ENCODE measurements at regions not wholly inside any gene's neighbourhood (a gene's known extent, or its start where the extent isn't known, plus 50 kb on each side); places are given as distances from the start of the nearest gene placed in this dataset.

DNA sequence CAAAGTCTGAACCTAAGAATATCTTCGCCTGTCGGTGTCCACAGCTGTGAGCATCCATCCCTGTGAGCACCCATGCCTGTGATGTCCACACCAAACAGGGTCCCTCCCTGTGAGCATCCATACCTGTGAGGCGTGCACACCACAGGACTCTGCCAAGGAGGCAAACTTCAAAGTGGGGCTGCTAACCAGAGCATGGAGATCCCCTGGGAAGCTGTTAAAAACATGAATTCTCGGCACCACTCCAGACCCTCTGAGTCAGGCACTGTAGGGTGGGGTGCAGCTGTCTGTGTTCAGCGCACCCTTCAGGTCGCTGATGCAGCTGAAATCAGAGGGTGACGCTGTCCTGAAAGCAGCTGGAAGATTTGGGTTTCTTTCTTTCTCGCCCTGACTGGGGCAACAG, 85.4 kb upstream of the NXT1 start:
- no peak overlapping the region for H3K4me3 ChIP-seq (ENCODE audit: low read length)
- H3K27ac ChIP-seq (ENCODE audit: low read depth, low read length) = no peak overlapping the region
- H3K27me3 ChIP-seq (ENCODE audit: insufficient read depth, low read length) = no peaks in the 10 kb centered on the region
- no peaks in the 10 kb centered on the region for H3K36me3 ChIP-seq (ENCODE audit: insufficient read depth, low read length)
- H3K9ac ChIP-seq (ENCODE audit: low read depth, low read length) = no peak overlapping the region
- H3K9me3 ChIP-seq (ENCODE audit: insufficient read depth, low read depth, low read length) = peaks cover 23% of the 10 kb centered on the region
- 0 out of 2 replicates have a peak, but pooled peaks cover 3% of the 10 kb centered on the region for H3K4me1 ChIP-seq (ENCODE audit: insufficient read depth, low read length)
- WGBS = 92% methylated on average over 8 of the region's 8 CpGs

DNA sequence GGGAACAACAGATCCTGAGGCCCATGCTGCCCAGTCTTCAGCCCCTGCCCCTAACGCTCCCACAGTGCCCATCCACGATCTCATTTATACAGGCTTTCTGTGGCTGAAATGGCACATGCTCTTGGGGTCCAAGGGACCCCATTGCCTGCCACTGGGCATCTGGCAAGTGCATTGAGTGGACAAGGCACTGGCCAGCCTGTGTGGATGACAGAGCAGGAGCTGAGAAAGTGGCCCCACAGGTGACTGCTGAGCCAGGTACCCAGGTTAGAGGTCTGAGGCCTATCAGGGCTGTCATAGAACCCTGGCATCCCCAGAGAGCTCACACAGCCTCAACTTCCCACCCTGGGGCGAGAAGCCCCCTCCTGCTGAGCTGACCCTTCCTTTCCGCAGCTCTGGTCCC, 86.0 kb upstream of the NXT1 start:
- WGBS = 77% methylated on average over 4 of the region's 4 CpGs
- no peak overlapping the region for H3K9ac ChIP-seq (ENCODE audit: low read depth, low read length)
- H3K4me3 ChIP-seq (ENCODE audit: low read length) = no peak overlapping the region
- H3K27ac ChIP-seq (ENCODE audit: low read depth, low read length) = no peak overlapping the region
- H3K9me3 ChIP-seq (ENCODE audit: insufficient read depth, low read depth, low read length) = peaks cover 22% of the 10 kb centered on the region
- no peaks in the 10 kb centered on the region for H3K27me3 ChIP-seq (ENCODE audit: insufficient read depth, low read length)
- H3K36me3 ChIP-seq (ENCODE audit: insufficient read depth, low read length) = no peaks in the 10 kb centered on the region
- no peaks in the 10 kb centered on the region for H3K4me1 ChIP-seq (ENCODE audit: insufficient read depth, low read length)

GRCh38 chr20:23260181-23260840, 90.3 kb upstream of the NXT1 start:
- Histone ChIP-seq H3K4me1 (ENCODE audit: insufficient read depth, low read length) (peaks cover 12% of the 10 kb centered on the region; the same call in 1 of the 2 replicates), H3K27ac (ENCODE audit: low read depth, low read length) (no peak overlapping the region), H3K36me3 (ENCODE audit: insufficient read depth, low read length) (no peaks in the 10 kb centered on the region), H3K4me3 (ENCODE audit: low read length) (no peak overlapping the region), H3K9ac (ENCODE audit: low read depth, low read length) (no peak overlapping the region), H3K9me3 (ENCODE audit: insufficient read depth, low read depth, low read length) (0 out of 2 replicates have a peak, but pooled peaks cover 6% of the 10 kb centered on the region), H3K27me3 (ENCODE audit: insufficient read depth, low read length) (no peaks in the 10 kb centered on the region)
- WGBS = 91% methylated on average over 6 of the region's 6 CpGs

DNA sequence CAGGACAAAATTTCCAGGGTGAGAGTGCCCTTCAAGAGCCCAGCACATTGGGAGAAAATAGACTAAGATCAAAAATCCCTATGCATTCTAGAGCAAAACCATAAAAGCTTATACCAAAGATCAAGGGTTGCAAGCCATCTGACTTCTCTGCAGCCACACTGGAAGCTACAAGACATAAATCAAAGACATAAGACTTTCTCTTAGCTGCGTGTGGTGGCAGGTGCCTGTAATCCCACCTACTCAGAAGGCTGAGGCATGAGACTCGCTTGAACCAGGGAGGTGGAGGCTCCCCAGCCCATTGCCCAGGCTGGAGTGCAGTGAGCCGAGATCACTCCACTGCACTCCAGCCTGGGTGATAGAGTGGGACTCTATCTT, 91.9 kb upstream of the NXT1 start:
- no peak overlapping the region for H3K27ac ChIP-seq (ENCODE audit: low read depth, low read length)
- H3K9ac ChIP-seq (ENCODE audit: low read depth, low read length) = no peak overlapping the region
- H3K4me3 ChIP-seq (ENCODE audit: low read length) = no peak overlapping the region
- H3K4me1 ChIP-seq (ENCODE audit: insufficient read depth, low read length) = peaks cover 12% of the 10 kb centered on the region; the same call in 1 of the 2 replicates
- no peaks in the 10 kb centered on the region for H3K27me3 ChIP-seq (ENCODE audit: insufficient read depth, low read length)
- no peaks in the 10 kb centered on the region for H3K36me3 ChIP-seq (ENCODE audit: insufficient read depth, low read length)
- H3K9me3 ChIP-seq (ENCODE audit: insufficient read depth, low read depth, low read length) = 0 out of 2 replicates have a peak, but pooled peaks cover 4% of the 10 kb centered on the region
- 94% methylated on average over 3 of the region's 3 CpGs for WGBS

DNA sequence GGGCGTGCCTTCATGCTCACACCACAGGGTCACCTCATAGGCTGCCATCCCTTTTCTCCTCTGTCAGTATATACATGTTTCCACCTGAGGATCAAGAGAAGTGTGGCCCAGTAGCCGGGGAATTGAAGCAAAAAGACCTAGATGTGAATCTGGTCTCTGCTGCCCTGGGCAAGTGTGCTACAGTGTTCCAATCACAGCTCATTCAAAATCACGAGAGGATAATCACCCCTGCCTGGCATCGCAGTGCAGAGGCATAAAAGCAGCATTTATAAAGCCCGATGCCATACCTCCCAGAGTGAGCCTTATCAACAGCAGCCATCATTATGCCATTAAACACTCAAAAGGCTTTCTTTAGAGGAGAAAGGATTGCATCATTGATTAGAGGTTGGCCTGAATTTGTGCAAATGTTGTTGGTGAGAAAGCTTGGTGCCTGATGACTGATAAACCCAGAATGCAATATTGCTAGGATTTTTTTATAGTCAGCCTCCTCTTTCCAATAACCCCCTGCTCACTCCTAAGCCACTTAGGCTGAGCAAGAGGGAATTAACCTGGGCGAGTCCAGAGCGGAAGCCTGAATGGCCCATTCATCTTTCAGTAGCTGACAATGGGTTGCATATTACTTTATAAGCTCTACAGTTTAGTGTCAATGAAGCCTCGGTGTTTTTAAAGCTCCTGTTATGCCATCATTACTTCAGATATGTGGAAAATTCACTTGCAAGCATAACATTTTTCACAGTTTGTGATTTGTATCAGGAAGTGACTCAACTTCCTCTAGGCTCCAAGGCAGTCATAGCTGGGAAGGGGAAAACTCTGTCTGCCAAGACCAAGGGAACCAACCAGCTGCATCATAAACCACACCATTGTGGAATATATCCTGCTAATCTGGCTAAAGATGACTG, 92.5 kb upstream of the NXT1 start:
- WGBS = 87% methylated on average over 7 of the region's 8 CpGs

DNA sequence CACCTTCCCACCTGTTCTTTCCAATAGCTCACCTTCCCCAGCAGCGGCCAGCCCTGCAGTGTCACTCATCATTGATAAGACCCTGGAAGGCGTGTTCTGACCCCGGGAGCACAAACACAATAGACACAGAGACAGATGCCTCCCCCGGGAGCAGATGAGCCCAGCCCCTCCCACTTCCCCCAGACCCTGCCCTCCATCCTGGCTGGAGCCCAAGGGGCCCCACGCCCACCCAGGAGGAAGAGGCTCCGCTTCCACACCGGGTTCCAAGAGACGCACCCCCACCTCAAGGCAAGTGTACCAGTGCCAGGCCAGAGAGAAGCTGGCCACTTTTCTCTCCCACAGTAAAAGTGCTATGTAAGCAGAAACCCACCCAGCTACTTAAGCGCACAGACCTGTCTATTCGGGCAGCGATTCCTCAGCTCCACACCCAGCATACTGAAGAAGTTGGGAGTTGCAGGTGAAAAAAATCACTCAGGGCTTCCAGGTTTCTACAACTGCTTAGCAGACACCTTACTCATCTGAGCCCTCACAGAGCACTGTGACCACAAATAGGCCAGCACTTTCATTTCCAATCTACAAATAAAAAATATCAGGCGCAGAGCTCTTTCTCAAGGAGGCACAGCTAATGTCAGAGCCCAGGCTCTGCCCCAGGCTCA, 93.4 kb upstream of the NXT1 start:
- 76% methylated on average over 12 of the region's 12 CpGs for WGBS
- Histone ChIP-seq H3K9me3 (ENCODE audit: insufficient read depth, low read depth, low read length) (no peaks in the 10 kb centered on the region), H3K4me1 (ENCODE audit: insufficient read depth, low read length) (peaks cover 12% of the 10 kb centered on the region; the same call in 1 of the 2 replicates), H3K36me3 (ENCODE audit: insufficient read depth, low read length) (no peaks in the 10 kb centered on the region), H3K27me3 (ENCODE audit: insufficient read depth, low read length) (no peaks in the 10 kb centered on the region), H3K27ac (ENCODE audit: low read depth, low read length) (no peak overlapping the region), H3K9ac (ENCODE audit: low read depth, low read length) (no peak overlapping the region), H3K4me3 (ENCODE audit: low read length) (no peak overlapping the region)

More for the DNA sequence above, 92.5 kb upstream of the NXT1 start:
- Histone ChIP-seq H3K36me3 (ENCODE audit: insufficient read depth, low read length) (no peaks in the 10 kb centered on the region), H3K27me3 (ENCODE audit: insufficient read depth, low read length) (no peaks in the 10 kb centered on the region), H3K4me1 (ENCODE audit: insufficient read depth, low read length) (peaks cover 12% of the 10 kb centered on the region; the same call in 1 of the 2 replicates), H3K4me3 (ENCODE audit: low read length) (no peak overlapping the region), H3K27ac (ENCODE audit: low read depth, low read length) (no peak overlapping the region), H3K9me3 (ENCODE audit: insufficient read depth, low read depth, low read length) (no peaks in the 10 kb centered on the region), H3K9ac (ENCODE audit: low read depth, low read length) (no peak overlapping the region)

- Histone ChIP-seq H3K27me3 (ENCODE audit: insufficient read depth, low read length) (no peaks in the 10 kb centered on the region), H3K36me3 (ENCODE audit: insufficient read depth, low read length) (no peaks in the 10 kb centered on the region), H3K4me1 (ENCODE audit: insufficient read depth, low read length) (peaks cover 12% of the 10 kb centered on the region; the same call in 1 of the 2 replicates), H3K9me3 (ENCODE audit: insufficient read depth, low read depth, low read length) (no peaks in the 10 kb centered on the region), H3K4me3 (ENCODE audit: low read length) (no peak overlapping the region), H3K9ac (ENCODE audit: low read depth, low read length) (no peak overlapping the region), H3K27ac (ENCODE audit: low read depth, low read length) (no peak overlapping the region)
- WGBS = 75% methylated on average over 6 of the region's 6 CpGs
Observed at GRCh38 chr20:23255716-23256385, 94.7 kb upstream of the NXT1 start.

DNA sequence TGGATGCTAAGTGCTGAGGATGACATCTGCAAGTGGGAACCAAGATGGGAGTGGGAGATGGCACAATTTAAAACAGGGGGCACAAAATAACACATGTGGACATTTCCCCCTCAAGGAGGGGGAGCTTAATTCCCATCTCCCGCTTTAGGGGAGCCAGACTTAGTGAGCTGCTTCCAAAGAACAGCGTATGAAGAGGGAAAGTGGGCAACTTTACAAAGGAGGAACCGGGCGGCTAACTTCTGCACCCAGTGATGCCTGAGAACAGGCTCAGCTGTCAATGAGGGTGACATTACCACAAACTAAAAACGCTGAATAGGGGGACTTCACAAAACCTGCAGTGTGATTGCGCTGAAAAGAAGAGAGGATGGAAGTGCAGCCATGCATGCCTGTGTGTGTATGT, 95.5 kb upstream of the NXT1 start:
- H3K36me3 ChIP-seq (ENCODE audit: insufficient read depth, low read length) = no peaks in the 10 kb centered on the region
- H3K9ac ChIP-seq (ENCODE audit: low read depth, low read length) = no peak overlapping the region
- peaks cover 12% of the 10 kb centered on the region; the same call in 1 of the 2 replicates for H3K4me1 ChIP-seq (ENCODE audit: insufficient read depth, low read length)
- no peaks in the 10 kb centered on the region for H3K9me3 ChIP-seq (ENCODE audit: insufficient read depth, low read depth, low read length)
- H3K4me3 ChIP-seq (ENCODE audit: low read length) = no peak overlapping the region
- WGBS = 92% methylated on average over 6 of the region's 6 CpGs
- H3K27ac ChIP-seq (ENCODE audit: low read depth, low read length) = no peak overlapping the region
- H3K27me3 ChIP-seq (ENCODE audit: insufficient read depth, low read length) = no peaks in the 10 kb centered on the region

- H3K9ac ChIP-seq (ENCODE audit: low read depth, low read length) = no peak overlapping the region
- H3K4me1 ChIP-seq (ENCODE audit: insufficient read depth, low read length) = peaks cover 12% of the 10 kb centered on the region; the same call in 1 of the 2 replicates
- WGBS = 73% methylated on average over 2 of the region's 2 CpGs
- H3K9me3 ChIP-seq (ENCODE audit: insufficient read depth, low read depth, low read length) = no peaks in the 10 kb centered on the region
- H3K27me3 ChIP-seq (ENCODE audit: insufficient read depth, low read length) = no peaks in the 10 kb centered on the region
- H3K4me3 ChIP-seq (ENCODE audit: low read length) = no peak overlapping the region
- H3K27ac ChIP-seq (ENCODE audit: low read depth, low read length) = no peak overlapping the region
- no peaks in the 10 kb centered on the region for H3K36me3 ChIP-seq (ENCODE audit: insufficient read depth, low read length)
Observed at GRCh38 chr20:23254505-23254904, 96.1 kb upstream of the NXT1 start.

DNA sequence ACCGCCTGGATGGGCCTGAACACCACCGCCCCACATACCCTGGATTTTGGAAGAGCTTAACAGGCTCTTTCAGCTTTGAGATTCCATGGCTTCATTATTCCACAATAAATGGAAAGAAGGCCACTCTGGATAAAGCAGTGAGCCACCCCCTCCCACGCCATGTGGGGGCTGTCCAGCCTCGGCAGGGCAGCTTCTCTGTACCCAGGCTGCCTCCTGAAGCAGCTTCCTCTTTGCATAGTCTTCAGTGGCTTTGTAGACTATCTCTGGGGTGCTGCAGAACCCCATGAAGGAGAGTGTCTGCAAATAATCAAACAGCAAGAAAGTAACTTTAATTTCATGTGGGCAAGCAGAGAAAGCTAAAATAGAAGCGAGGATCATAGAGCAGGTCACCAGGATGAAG, 96.6 kb upstream of the NXT1 start:
- Histone ChIP-seq H3K4me1 (ENCODE audit: insufficient read depth, low read length) (peaks cover 12% of the 10 kb centered on the region; the same call in 1 of the 2 replicates), H3K9me3 (ENCODE audit: insufficient read depth, low read depth, low read length) (no peaks in the 10 kb centered on the region), H3K27me3 (ENCODE audit: insufficient read depth, low read length) (no peaks in the 10 kb centered on the region), H3K36me3 (ENCODE audit: insufficient read depth, low read length) (no peaks in the 10 kb centered on the region), H3K9ac (ENCODE audit: low read depth, low read length) (no peak overlapping the region), H3K4me3 (ENCODE audit: low read length) (no peak overlapping the region), H3K27ac (ENCODE audit: low read depth, low read length) (no peak overlapping the region)
- 89% methylated on average over 5 of the region's 5 CpGs for WGBS
